ENCODE measurements at regions not wholly inside any gene's neighbourhood (a gene's known extent, or its start where the extent isn't known, plus 50 kb on each side); places are given as distances from the start of the nearest gene placed in this dataset.

- no peak for TF ChIP-seq POU6F1 (CRISPR knock-in tag; IDR thresholded peaks at IDR 0.05; ENCODE audit: borderline replicate concordance, low read depth)
- TF ChIP-seq ISL1 (CRISPR knock-in tag; IDR thresholded peaks at IDR 0.05): no peak
- TF ChIP-seq ARNTL (CRISPR knock-in tag; IDR thresholded peaks at IDR 0.05; ENCODE audit: borderline replicate concordance, low read depth): no peak
- TF ChIP-seq RARB (CRISPR knock-in tag; IDR thresholded peaks at IDR 0.05): no peak
- no peak for TF ChIP-seq ZFP30 (CRISPR knock-in tag; IDR thresholded peaks at IDR 0.05)
- no peak for TF ChIP-seq ZC3H10 (CRISPR knock-in tag; IDR thresholded peaks at IDR 0.05)
- TF ChIP-seq TSHZ2 (CRISPR knock-in tag; IDR thresholded peaks at IDR 0.05): no peak
- TF ChIP-seq OSR1 (CRISPR knock-in tag; IDR thresholded peaks at IDR 0.05): no peak
- TF ChIP-seq BACH2 (CRISPR knock-in tag; IDR thresholded peaks at IDR 0.05; ENCODE audit: borderline replicate concordance): no peak
- no peak for TF ChIP-seq CSDC2 (CRISPR knock-in tag; IDR thresholded peaks at IDR 0.05)
Measured at GRCh38 chr14:66244834-66245233, 241.3 kb upstream of the CCDC196 start.

Measured in SK-N-SH treated with all-trans-retinoic acid at 6 μM for 48 hours (cell line).